Vagina (tissue), 2 donors: ENCODE measurements at regions not wholly inside any gene's neighbourhood (a gene's known extent, or its start where the extent isn't known, plus 50 kb on each side); places are given as distances from the start of the nearest gene placed in this dataset.
A peak's percentile ranks its signal among the peaks of the same experiment; 100 is the strongest.

Experiments
- DNase-seq, 2 donors: peaks; one replicate each; pipeline ENCODE4 v3.0.0-alpha.2; 2017; ENCODE audit errors: extremely low spot score in 2 of 2
- H3K27ac ChIP-seq: fragments of 200-600 bp; sonication (generic); one replicate; pipeline ENCODE4 v1.5.1; 2019
- H3K27me3 ChIP-seq: fragments of 200-600 bp; sonication (generic); one replicate; pipeline ENCODE4 v1.5.1; 2019
- H3K36me3 ChIP-seq, 2 donors: fragments of 200-600 bp; sonication (generic); one replicate each; pipeline ENCODE4 v1.5.1; 2017 to 2019
- H3K4me1 ChIP-seq: fragments of 200-600 bp; sonication (generic); one replicate; pipeline ENCODE4 v1.5.1; 2019
- H3K4me3 ChIP-seq, 2 donors: fragments of 200-600 bp; sonication (generic); 1 replicate in 1 of 2; 2 replicates in 1 of 2; pipeline ENCODE4 v1.5.1; 2016 to 2019
- H3K9me3 ChIP-seq: fragments of 200-600 bp; sonication (generic); one replicate; pipeline ENCODE4 v1.5.1; 2019
- POLR2A ChIP-seq, 2 donors: fragments of 450-650 bp; IDR thresholded peaks; one replicate each; pipeline ENCODE4 v1.6.1; 2017; ENCODE audit warnings: antibody characterized with exemption in 2 of 2, mild to moderate bottlenecking in 2 of 2, moderate library complexity in 2 of 2
- POLR2AphosphoS5 ChIP-seq, 2 donors: sonication (generic); formaldehyde crosslinking; IDR thresholded peaks; one replicate each; pipeline ENCODE4 v1.9.0; 2017; ENCODE audit warnings: antibody characterized with exemption in 2 of 2, mild to moderate bottlenecking in 2 of 2, low read depth in 1 of 2; ENCODE audit not compliant: insufficient read depth in 1 of 2
- intact Hi-C: fragments of 100-400 bp; cut with DNase I; formaldehyde crosslinking; loops from one replicate; pipeline ENCODE4 v1.15.1; 2023
- TF ChIP-seq, protein P1 (sequence below), 3 experiments: fragments of 450-650 bp in 2 of 3; fragments of 200-600 bp in 1 of 3; sonication (generic) in 1 of 3; IDR thresholded peaks; one replicate each; pipeline ENCODE4 v1.5.1; 2017 to 2019; ENCODE audit warnings: antibody characterized with exemption in 3 of 3, mild to moderate bottlenecking in 2 of 3, moderate library complexity in 2 of 3

DNA sequence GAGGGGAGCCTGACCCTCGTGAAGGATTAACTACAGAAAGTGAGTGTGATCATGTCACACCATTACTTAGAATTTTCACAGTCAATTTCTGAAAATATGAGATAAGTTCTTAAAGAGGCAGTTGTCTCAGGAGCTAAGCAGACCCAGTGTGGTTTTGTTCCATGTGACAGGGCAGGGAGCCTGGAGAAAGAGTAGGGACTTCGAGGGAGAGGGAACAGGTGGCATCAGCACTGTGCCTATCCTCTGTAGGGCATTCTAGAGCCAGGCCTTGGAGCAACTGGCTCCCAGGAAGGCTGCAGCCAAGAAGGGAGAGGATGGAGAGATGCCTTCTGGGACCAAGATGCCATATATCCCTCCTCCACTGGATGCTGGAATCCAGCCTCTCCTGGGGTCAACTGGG lies 183.0 kb downstream of the TSHZ3 start:
- Histone ChIP-seq H3K27ac (no peak overlapping the region), H3K9me3 (no peaks in the 10 kb centered on the region), H3K36me3 (no peaks in the 10 kb centered on the region), H3K27me3 (no peaks in the 10 kb centered on the region), H3K4me3 (no peak overlapping the region), H3K4me1 (no peaks in the 10 kb centered on the region)
- peak; percentile 54 to 55 for DNase-seq
- intact Hi-C loops: no loop called here
- no peak for TF ChIP-seq POLR2AphosphoS5 (IDR thresholded peaks at IDR 0.05; ENCODE audit: insufficient read depth in 1 of 2, low read depth in 1 of 2)
- no peak for TF ChIP-seq POLR2A (IDR thresholded peaks at IDR 0.05)
- TF ChIP-seq, protein P1, sequence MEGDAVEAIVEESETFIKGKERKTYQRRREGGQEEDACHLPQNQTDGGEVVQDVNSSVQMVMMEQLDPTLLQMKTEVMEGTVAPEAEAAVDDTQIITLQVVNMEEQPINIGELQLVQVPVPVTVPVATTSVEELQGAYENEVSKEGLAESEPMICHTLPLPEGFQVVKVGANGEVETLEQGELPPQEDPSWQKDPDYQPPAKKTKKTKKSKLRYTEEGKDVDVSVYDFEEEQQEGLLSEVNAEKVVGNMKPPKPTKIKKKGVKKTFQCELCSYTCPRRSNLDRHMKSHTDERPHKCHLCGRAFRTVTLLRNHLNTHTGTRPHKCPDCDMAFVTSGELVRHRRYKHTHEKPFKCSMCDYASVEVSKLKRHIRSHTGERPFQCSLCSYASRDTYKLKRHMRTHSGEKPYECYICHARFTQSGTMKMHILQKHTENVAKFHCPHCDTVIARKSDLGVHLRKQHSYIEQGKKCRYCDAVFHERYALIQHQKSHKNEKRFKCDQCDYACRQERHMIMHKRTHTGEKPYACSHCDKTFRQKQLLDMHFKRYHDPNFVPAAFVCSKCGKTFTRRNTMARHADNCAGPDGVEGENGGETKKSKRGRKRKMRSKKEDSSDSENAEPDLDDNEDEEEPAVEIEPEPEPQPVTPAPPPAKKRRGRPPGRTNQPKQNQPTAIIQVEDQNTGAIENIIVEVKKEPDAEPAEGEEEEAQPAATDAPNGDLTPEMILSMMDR (IDR thresholded peaks at IDR 0.05): no peak

DNA sequence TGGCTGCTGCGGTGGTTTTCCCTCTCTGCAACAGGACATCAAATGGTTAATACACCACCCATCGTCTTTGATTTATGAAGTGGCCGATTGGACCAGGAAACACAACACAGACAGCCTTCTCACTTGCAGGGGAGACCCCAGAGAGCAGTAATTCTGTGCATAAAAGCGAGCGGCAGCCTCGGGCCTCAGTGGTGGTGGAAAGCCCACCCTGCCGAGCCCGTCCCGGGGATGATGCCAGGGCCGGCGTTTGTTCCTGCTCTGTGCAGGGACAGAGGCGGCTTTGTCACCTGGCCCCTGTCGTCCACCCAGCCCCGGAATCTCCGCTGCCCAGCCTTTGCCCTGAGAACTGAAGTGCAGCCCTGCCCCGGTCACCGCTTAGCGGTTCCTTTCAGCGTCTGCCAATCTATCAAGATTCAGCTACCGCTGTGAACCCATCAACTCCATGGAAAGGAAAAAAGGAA lies 184.4 kb downstream of the TSHZ3 start:
- Histone ChIP-seq H3K27me3 (no peaks in the 10 kb centered on the region), H3K9me3 (no peaks in the 10 kb centered on the region), H3K27ac (no peak overlapping the region), H3K36me3 (no peaks in the 10 kb centered on the region), H3K4me3 (no peak overlapping the region), H3K4me1 (no peaks in the 10 kb centered on the region)
- peak; percentile 70 to 74 for DNase-seq
- intact Hi-C loops: no loop called here
- TF ChIP-seq, protein P1 (IDR thresholded peaks at IDR 0.05): no peak
- TF ChIP-seq POLR2AphosphoS5 (IDR thresholded peaks at IDR 0.05; ENCODE audit: insufficient read depth in 1 of 2, low read depth in 1 of 2): no peak
- no peak for TF ChIP-seq POLR2A (IDR thresholded peaks at IDR 0.05)

DNA sequence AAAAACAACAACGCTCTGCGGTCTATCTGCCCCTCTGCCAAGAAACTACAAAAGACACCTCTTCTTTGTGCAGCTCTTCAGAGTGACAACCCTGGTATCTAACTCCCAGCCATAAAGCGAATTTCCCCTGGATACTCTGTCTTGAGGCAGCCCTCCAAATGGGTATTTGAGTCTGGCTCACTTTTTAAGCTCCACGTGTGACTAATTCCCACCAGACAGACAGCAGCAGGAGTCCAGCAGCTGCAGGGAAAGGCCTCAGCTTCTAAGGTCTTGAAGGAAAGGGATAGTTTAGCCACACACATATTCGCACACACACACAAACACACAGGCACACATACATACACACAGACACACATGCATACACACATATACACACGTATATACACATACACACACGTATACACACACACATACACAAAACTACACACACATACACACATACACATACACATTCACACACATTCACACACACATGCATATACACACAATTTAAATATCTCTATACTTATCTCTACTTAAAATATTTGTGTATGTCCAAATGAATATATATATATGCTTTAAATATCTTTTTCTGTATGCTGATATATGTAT lies 188.8 kb downstream of the TSHZ3 start:
- DNase-seq: no peak
- TF ChIP-seq, protein P1 (IDR thresholded peaks at IDR 0.05): no peak
- no peak for TF ChIP-seq POLR2AphosphoS5 (IDR thresholded peaks at IDR 0.05; ENCODE audit: insufficient read depth in 1 of 2, low read depth in 1 of 2)
- no peak for TF ChIP-seq POLR2A (IDR thresholded peaks at IDR 0.05)
- no peaks in the 10 kb centered on the region for H3K27me3 ChIP-seq
- H3K9me3 ChIP-seq: no peaks in the 10 kb centered on the region
- H3K36me3 ChIP-seq: no peaks in the 10 kb centered on the region
- H3K4me3 ChIP-seq: no peak overlapping the region
- H3K4me1 ChIP-seq: no peaks in the 10 kb centered on the region
- intact Hi-C loops: no loop called here
- H3K27ac ChIP-seq: no peak overlapping the region

DNA sequence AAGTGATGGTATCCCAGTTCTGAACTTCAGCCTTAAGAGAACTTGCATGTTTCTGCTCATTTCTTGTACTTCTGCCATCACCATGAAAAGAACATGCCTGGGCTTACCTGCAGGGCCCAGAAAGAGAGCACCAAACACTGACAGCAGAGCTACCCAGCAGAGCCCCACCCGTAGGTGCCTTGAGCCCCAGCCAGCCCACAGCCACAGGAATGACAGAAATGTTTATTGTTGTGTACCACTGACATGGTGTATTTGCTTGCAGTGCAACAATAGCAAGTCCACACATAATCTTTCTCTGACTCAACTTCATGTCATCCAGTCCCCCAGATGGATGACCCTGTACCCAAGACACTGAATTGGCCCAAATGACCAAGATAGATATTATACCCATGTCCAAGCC lies 195.2 kb downstream of the TSHZ3 start:
- Histone ChIP-seq H3K27ac (no peak overlapping the region), H3K4me3 (no peak overlapping the region), H3K27me3 (no peaks in the 10 kb centered on the region), H3K36me3 (no peaks in the 10 kb centered on the region), H3K4me1 (no peaks in the 10 kb centered on the region), H3K9me3 (no peaks in the 10 kb centered on the region)
- DNase-seq: no peak
- TF ChIP-seq POLR2A (IDR thresholded peaks at IDR 0.05) (no peak), POLR2AphosphoS5 (IDR thresholded peaks at IDR 0.05; ENCODE audit: insufficient read depth in 1 of 2, low read depth in 1 of 2) (no peak)
- TF ChIP-seq, protein P1 (IDR thresholded peaks at IDR 0.05): no peak
- intact Hi-C loops: no loop called here

DNA sequence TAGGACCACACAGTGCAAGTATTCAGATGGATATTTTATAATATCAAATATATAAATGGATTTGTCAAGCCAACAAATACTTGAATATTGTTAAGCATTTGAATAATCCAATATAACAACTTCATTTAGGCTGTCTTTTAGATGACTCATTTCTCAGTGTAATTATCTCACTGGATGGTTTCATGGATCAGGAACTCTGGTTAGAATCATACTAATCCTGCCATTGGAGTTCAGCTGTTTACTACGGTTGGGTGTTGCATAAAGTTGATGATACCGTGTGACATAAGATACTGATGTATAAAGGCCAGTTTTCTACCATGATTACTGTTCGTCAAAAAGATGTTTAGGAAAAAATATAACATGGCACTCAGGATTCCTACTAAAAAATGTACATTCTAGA lies 196.3 kb downstream of the TSHZ3 start:
- no peaks in the 10 kb centered on the region for H3K36me3 ChIP-seq
- DNase-seq: no peak
- intact Hi-C loops: no loop called here
- no peaks in the 10 kb centered on the region for H3K9me3 ChIP-seq
- no peak overlapping the region for H3K4me3 ChIP-seq
- H3K4me1 ChIP-seq: no peaks in the 10 kb centered on the region
- H3K27me3 ChIP-seq: no peaks in the 10 kb centered on the region
- H3K27ac ChIP-seq: no peak overlapping the region
- no peak for TF ChIP-seq POLR2AphosphoS5 (IDR thresholded peaks at IDR 0.05; ENCODE audit: insufficient read depth in 1 of 2, low read depth in 1 of 2)
- TF ChIP-seq, protein P1 (IDR thresholded peaks at IDR 0.05): no peak
- no peak for TF ChIP-seq POLR2A (IDR thresholded peaks at IDR 0.05)
